NB4 (cell line): ENCODE measurements at regions not wholly inside any gene's neighbourhood (a gene's known extent, or its start where the extent isn't known, plus 50 kb on each side); places are given as distances from the start of the nearest gene placed in this dataset.

ENCODE experiments used
- CTCF ChIP-seq: IDR thresholded peaks from one replicate; pipeline ENCODE4 v1.5.1; 2012; ENCODE audit warnings: low read depth, low read length
- POLR2A ChIP-seq: IDR thresholded peaks from 2 replicates; pipeline ENCODE4 v1.6.1; 2011; ENCODE audit warnings: mild to moderate bottlenecking; ENCODE audit not compliant: insufficient read length; ENCODE audit errors: extremely low read depth
- TF ChIP-seq, protein P1 (sequence below): IDR thresholded peaks from 2 replicates; pipeline ENCODE4 v1.6.1; 2011; ENCODE audit warnings: low read depth, low read length

DNA sequence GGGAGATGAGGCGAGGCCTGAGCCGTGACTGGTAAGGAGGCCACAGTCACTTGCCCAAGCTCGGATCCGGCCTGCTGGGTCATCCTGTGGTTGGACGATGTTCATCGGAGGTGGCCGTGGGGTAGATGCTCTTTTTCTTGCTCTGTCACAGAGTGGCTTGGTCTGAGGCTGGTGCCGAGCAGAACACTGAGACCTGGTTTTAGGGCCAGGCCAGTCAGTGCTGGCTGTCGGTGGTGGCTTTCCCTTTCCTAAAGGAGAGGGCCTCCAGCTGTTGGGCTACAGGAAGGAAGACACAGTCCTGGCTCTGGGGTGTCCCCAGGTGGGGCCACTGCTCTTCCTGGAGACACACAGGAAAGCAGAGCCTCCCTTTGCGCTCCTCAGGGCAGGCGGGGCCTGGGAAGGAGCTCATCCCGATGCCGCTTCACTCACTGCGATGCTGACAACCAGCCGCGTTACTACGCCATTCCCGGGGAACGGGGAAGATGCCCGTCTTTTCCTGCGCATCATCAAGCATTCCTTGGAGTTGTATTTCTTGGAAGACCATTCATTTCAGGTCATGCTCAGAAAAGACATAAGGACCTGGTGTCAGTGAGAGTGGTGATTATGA, 254.8 kb upstream of the IRX4 start:
- TF ChIP-seq CTCF = no peak
- no peak for TF ChIP-seq POLR2A
- TF ChIP-seq, protein P1, sequence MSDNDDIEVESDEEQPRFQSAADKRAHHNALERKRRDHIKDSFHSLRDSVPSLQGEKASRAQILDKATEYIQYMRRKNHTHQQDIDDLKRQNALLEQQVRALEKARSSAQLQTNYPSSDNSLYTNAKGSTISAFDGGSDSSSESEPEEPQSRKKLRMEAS = no peak
